ENCODE measurements at regions not wholly inside any gene's neighbourhood (a gene's known extent, or its start where the extent isn't known, plus 50 kb on each side); places are given as distances from the start of the nearest gene placed in this dataset.
"Not testable (repeated sequence)": the region's sequence is repeated elsewhere in the genome, so short reads cannot be mapped to it uniquely, and the experiment has no call there.

DNA sequence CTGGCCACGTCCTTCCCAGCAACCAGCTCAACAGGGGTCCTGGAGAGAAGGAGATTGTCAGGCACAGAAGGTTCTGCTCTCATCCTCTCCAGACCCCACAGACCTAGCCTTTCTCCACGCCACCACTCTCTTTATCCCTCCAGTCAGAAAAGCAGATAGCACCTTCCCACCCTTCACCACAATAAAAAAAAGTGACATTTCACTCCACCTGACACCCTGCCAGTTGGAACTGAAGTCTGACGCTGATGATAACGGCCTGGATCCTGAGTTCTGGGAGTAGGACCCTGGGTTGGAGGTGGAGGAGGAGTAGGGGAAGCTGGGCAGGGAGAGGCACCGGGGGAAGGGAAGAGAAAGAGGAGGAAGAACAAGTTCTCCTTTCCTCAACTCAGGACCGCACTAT is 127.5 kb upstream of the ANO1 start:
- H3K27ac ChIP-seq (ENCODE audit: low read length) = no peak overlapping the region
- Mint-ChIP-seq H3K4me1 (no peaks in the 10 kb centered on the region), H3K27me3 (ENCODE audit: low read depth in 2 of 2) (peaks cover 0 to 7% of the 10 kb centered on the region in 2 donors), H3K27ac (no peak overlapping the region), H3K9me3 (peaks cover 0 to 2% of the 10 kb centered on the region in 2 donors), H3K36me3 (no peaks in the 10 kb centered on the region), H3K4me3 (no peak overlapping the region)
- 57% methylated on average over 6 of the region's 6 CpGs for WGBS (ENCODE audit: insufficient coverage)
- ATAC-seq = no peak
- TF ChIP-seq, protein P1, sequence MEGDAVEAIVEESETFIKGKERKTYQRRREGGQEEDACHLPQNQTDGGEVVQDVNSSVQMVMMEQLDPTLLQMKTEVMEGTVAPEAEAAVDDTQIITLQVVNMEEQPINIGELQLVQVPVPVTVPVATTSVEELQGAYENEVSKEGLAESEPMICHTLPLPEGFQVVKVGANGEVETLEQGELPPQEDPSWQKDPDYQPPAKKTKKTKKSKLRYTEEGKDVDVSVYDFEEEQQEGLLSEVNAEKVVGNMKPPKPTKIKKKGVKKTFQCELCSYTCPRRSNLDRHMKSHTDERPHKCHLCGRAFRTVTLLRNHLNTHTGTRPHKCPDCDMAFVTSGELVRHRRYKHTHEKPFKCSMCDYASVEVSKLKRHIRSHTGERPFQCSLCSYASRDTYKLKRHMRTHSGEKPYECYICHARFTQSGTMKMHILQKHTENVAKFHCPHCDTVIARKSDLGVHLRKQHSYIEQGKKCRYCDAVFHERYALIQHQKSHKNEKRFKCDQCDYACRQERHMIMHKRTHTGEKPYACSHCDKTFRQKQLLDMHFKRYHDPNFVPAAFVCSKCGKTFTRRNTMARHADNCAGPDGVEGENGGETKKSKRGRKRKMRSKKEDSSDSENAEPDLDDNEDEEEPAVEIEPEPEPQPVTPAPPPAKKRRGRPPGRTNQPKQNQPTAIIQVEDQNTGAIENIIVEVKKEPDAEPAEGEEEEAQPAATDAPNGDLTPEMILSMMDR (IDR thresholded peaks at IDR 0.05) = no peak
- no peak for DNase-seq
- no peaks in the 10 kb centered on the region for H3K36me3 ChIP-seq (ENCODE audit: control insufficient read depth, insufficient read depth, low read length)
- H3K4me1 ChIP-seq (ENCODE audit: control insufficient read depth, insufficient read depth, low read length) = no peaks in the 10 kb centered on the region
- peaks cover 2% of the 10 kb centered on the region for H3K27me3 ChIP-seq (ENCODE audit: control insufficient read depth, insufficient read depth, low read length)
- peaks cover 9% of the 10 kb centered on the region for H3K9me3 ChIP-seq (ENCODE audit: control insufficient read depth, insufficient read depth, low read length)
- intact Hi-C loops (cut with micrococcal nuclease) = no loop called here
- no peak overlapping the region for H3K4me3 ChIP-seq (ENCODE audit: low read length)

DNA sequence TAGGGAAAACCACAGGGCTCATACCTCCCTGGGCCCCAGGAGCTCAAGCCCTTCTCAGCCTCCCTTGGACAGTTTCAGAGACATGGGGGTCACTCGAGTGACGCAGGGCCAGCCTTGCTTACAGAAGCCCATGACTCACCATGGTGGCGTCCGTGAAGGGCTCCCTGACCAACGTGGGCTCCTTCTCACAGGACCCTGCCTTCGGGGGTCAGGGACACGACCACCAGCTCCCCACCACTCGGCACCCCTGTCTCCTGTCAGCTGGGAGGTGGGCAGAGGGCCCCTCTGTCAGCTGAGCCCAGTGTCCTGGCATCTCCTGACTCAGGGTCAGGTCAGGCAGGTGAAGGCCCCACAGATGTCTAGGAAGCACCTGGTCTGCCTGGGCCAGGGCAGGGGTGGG is 126.3 kb upstream of the ANO1 start:
- TF ChIP-seq, protein P1 (IDR thresholded peaks at IDR 0.05) = no peak
- Mint-ChIP-seq H3K4me3 (no peak overlapping the region), H3K9me3 (peaks cover 0 to 2% of the 10 kb centered on the region in 2 donors), H3K36me3 (no peaks in the 10 kb centered on the region), H3K4me1 (no peaks in the 10 kb centered on the region), H3K27me3 (ENCODE audit: low read depth in 2 of 2) (peaks cover 0 to 7% of the 10 kb centered on the region in 2 donors), H3K27ac (no peak overlapping the region)
- Histone ChIP-seq H3K9me3 (ENCODE audit: control insufficient read depth, insufficient read depth, low read length) (peaks cover 9% of the 10 kb centered on the region), H3K27ac (ENCODE audit: low read length) (no peak overlapping the region), H3K4me1 (ENCODE audit: control insufficient read depth, insufficient read depth, low read length) (no peaks in the 10 kb centered on the region), H3K27me3 (ENCODE audit: control insufficient read depth, insufficient read depth, low read length) (peaks cover 2% of the 10 kb centered on the region), H3K36me3 (ENCODE audit: control insufficient read depth, insufficient read depth, low read length) (no peaks in the 10 kb centered on the region), H3K4me3 (ENCODE audit: low read length) (no peak overlapping the region)
- no peak for DNase-seq
- 80% methylated on average over 8 of the region's 8 CpGs for WGBS (ENCODE audit: insufficient coverage)
- intact Hi-C loops (cut with micrococcal nuclease) = no loop called here
- no peak for ATAC-seq

DNA sequence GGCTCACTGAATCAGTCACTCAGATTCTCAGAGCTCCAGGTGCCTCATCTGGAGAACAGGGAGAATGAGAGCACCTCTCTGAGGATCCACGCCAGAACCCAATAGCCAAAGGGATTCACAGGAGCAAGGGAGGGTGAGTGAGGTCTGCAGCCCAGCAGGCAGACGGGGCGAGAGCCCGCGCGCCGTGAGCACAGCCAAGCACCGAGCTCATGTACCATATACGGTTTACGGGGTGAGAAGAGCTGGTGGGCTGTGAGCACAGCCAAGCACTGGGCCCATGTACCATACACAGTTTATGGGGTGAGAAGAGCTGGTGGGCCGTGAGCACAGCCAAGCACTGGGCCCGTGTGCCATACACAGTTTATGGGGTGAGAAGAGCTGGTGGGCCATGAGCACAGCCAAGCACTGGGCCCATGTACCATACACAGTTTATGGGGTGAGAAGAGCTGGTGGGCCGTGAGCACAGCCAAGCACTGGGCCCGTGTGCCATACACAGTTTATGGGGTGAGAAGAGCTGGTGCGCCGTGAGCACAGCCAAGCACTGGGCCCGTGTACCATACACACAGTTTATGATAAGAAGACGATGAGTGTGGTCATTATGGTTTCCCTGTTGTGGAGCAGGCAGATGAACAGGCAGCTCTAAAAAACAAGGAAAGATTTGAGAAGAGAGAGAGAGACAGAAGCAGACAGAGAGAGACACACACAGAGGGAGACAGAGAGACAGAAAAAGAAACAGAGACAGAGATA is 125.7 kb upstream of the ANO1 start:
- ATAC-seq; H3K36me3 ChIP-seq (ENCODE audit: control insufficient read depth, insufficient read depth, low read length); H3K9me3 ChIP-seq (ENCODE audit: control insufficient read depth, insufficient read depth, low read length); DNase-seq; H3K4me3 Mint-ChIP-seq; H3K4me1 ChIP-seq (ENCODE audit: control insufficient read depth, insufficient read depth, low read length); H3K27ac ChIP-seq (ENCODE audit: low read length); H3K36me3 Mint-ChIP-seq; H3K4me1 Mint-ChIP-seq; H3K27ac Mint-ChIP-seq; intact Hi-C loops (cut with micrococcal nuclease); H3K9me3 Mint-ChIP-seq; H3K27me3 ChIP-seq (ENCODE audit: control insufficient read depth, insufficient read depth, low read length); H3K4me3 ChIP-seq (ENCODE audit: low read length); H3K27me3 Mint-ChIP-seq (ENCODE audit: low read depth in 2 of 2): not testable (repeated sequence)
- WGBS (ENCODE audit: insufficient coverage) = 92% methylated on average over 18 of the region's 18 CpGs

DNA sequence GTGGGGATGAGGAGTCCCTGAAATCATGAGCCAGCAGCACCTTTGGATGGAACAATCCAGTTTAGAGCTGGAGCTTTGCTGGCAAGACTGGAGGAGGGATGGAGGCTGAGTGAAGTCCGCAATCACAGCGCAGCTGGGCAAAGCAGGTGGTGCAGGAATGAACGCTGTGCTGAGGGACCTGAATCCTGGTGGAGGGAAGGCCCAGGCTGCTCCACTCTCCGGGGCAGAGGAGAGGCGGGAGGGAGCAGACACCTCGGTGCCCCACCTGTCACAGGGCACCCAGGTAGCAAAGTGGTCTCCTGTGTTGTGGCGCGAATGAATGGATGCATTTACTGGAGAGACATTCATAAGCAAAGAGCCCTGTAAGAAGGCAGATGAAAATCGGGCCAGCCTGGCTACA is 124.8 kb upstream of the ANO1 start:
- H3K27ac ChIP-seq (ENCODE audit: low read length) = no peak overlapping the region
- intact Hi-C loops (cut with micrococcal nuclease) = no loop called here
- peaks cover 9% of the 10 kb centered on the region for H3K9me3 ChIP-seq (ENCODE audit: control insufficient read depth, insufficient read depth, low read length)
- H3K4me1 Mint-ChIP-seq = no peaks in the 10 kb centered on the region
- H3K9me3 Mint-ChIP-seq = peaks cover 0 to 2% of the 10 kb centered on the region in 2 donors
- peaks cover 2% of the 10 kb centered on the region for H3K27me3 ChIP-seq (ENCODE audit: control insufficient read depth, insufficient read depth, low read length)
- ATAC-seq (no peak), DNase-seq (no peak)
- no peak overlapping the region for H3K4me3 Mint-ChIP-seq
- peaks cover 0 to 7% of the 10 kb centered on the region in 2 donors for H3K27me3 Mint-ChIP-seq (ENCODE audit: low read depth in 2 of 2)
- H3K4me1 ChIP-seq (ENCODE audit: control insufficient read depth, insufficient read depth, low read length) = no peaks in the 10 kb centered on the region
- H3K36me3 Mint-ChIP-seq = no peaks in the 10 kb centered on the region
- H3K27ac Mint-ChIP-seq = no peak overlapping the region
- no peak overlapping the region for H3K4me3 ChIP-seq (ENCODE audit: low read length)
- H3K36me3 ChIP-seq (ENCODE audit: control insufficient read depth, insufficient read depth, low read length) = no peaks in the 10 kb centered on the region
- TF ChIP-seq, protein P1 (IDR thresholded peaks at IDR 0.05) = no peak
- WGBS (ENCODE audit: insufficient coverage) = 84% methylated on average over 9 of the region's 9 CpGs

All from natural killer cell (primary cell).